Neutrophil (primary cell): ENCODE measurements at regions not wholly inside any gene's neighbourhood (a gene's known extent, or its start where the extent isn't known, plus 50 kb on each side); places are given as distances from the start of the nearest gene placed in this dataset.

Experiments used
- H3K27ac ChIP-seq: fragments of 200-600 bp; sonication (generic); 2 replicates; pipeline ENCODE4 v1.5.1; 2016; ENCODE audit warnings: mild to moderate bottlenecking, moderate library complexity
- H3K27me3 ChIP-seq: fragments of 200-600 bp; sonication (generic); 2 replicates; pipeline ENCODE4 v1.6.0; 2016; ENCODE audit warnings: mild to moderate bottlenecking
- H3K36me3 ChIP-seq: fragments of 200-600 bp; sonication (generic); 2 replicates; pipeline ENCODE4 v1.5.1; 2017
- H3K4me1 ChIP-seq, 2 experiments: fragments of 200-600 bp in 1 of 2; sonication (generic) in 1 of 2; 1 replicate in 1 of 2; 2 replicates in 1 of 2; pipeline versions ENCODE4 v1.5.1 to v1.6.1; 2013 to 2016; ENCODE audit warnings: low read depth in 1 of 2, low read length in 1 of 2, mild to moderate bottlenecking in 1 of 2, moderate library complexity in 1 of 2; ENCODE audit not compliant: control insufficient read depth in 1 of 2, insufficient read depth in 1 of 2
- H3K4me3 ChIP-seq, 2 experiments: fragments of 200-600 bp in 1 of 2; sonication (generic) in 1 of 2; 1 replicate in 1 of 2; 2 replicates in 1 of 2; pipeline ENCODE4 v1.5.1; 2013 to 2016; ENCODE audit warnings: low read depth in 1 of 2, low read length in 1 of 2, mild to moderate bottlenecking in 1 of 2, moderate library complexity in 1 of 2
- H3K9me3 ChIP-seq: fragments of 200-600 bp; sonication (generic); 2 replicates; pipeline ENCODE4 v1.5.1; 2016
- TF ChIP-seq, protein P1 (sequence below): fragments of 200-600 bp; sonication (generic); IDR thresholded peaks from 2 replicates; pipeline ENCODE4 v1.5.1; 2016; ENCODE audit warnings: antibody characterized with exemption

GRCh38 chr20:23192469-23192868 lies 106.3 kb upstream of the CD93 start:
- peaks cover 20 to 21% of the 10 kb centered on the region in 2 experiments for H3K4me1 ChIP-seq
- TF ChIP-seq, protein P1, sequence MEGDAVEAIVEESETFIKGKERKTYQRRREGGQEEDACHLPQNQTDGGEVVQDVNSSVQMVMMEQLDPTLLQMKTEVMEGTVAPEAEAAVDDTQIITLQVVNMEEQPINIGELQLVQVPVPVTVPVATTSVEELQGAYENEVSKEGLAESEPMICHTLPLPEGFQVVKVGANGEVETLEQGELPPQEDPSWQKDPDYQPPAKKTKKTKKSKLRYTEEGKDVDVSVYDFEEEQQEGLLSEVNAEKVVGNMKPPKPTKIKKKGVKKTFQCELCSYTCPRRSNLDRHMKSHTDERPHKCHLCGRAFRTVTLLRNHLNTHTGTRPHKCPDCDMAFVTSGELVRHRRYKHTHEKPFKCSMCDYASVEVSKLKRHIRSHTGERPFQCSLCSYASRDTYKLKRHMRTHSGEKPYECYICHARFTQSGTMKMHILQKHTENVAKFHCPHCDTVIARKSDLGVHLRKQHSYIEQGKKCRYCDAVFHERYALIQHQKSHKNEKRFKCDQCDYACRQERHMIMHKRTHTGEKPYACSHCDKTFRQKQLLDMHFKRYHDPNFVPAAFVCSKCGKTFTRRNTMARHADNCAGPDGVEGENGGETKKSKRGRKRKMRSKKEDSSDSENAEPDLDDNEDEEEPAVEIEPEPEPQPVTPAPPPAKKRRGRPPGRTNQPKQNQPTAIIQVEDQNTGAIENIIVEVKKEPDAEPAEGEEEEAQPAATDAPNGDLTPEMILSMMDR = no peak
- no peaks in the 10 kb centered on the region for H3K27me3 ChIP-seq
- no peaks in the 10 kb centered on the region for H3K9me3 ChIP-seq
- no peak overlapping the region for H3K4me3 ChIP-seq
- no peaks in the 10 kb centered on the region for H3K36me3 ChIP-seq
- H3K27ac ChIP-seq = no peak overlapping the region

DNA sequence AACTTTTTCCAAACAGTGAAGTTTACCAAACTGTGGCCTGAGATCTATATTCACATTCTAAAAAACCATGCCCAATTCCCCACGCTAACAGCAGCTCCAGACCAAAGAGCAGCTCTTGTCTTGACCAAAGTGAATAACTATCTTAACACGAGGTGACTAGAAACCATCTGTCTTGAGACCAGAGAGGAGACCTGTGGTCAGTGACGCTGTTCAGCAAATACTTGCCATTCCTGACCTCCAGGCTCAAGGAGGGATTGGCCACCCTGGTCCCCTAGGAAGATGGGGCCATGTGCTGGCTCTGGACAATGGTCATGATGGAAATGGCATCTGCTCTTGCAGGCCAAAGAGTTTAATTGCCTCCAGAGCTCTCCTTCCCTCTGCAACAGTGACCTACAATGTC lies 104.4 kb upstream of the CD93 start:
- Histone ChIP-seq H3K27me3 (no peaks in the 10 kb centered on the region), H3K27ac (no peak overlapping the region), H3K4me3 (no peak overlapping the region), H3K36me3 (no peaks in the 10 kb centered on the region), H3K9me3 (no peaks in the 10 kb centered on the region), H3K4me1 (peaks cover 12 to 13% of the 10 kb centered on the region in 2 experiments)
- TF ChIP-seq, protein P1 = no peak

DNA sequence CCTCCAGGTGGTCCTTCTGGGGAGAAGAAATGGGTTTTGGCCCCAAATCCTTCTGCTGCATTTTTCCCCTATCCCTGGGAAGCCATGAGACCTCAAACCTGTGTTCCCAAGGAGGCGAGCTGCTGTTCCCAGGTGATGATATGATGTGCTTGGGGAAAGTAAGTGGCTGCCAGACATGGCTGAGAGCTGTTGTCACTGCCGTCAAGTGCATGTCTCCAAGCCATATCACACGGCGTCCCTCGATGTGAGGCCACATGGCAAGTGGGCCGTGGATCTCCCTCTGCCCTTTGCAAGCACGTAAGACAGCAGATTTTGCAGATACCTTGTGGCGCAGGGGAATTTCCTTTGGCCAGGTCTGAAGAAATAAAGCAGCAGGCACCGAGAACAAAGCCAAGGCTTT lies 103.7 kb upstream of the CD93 start:
- no peaks in the 10 kb centered on the region for H3K27me3 ChIP-seq
- TF ChIP-seq, protein P1 = no peak
- H3K4me1 ChIP-seq = peaks cover 9% of the 10 kb centered on the region in 2 experiments
- H3K4me3 ChIP-seq = no peak overlapping the region
- H3K9me3 ChIP-seq = no peaks in the 10 kb centered on the region
- no peaks in the 10 kb centered on the region for H3K36me3 ChIP-seq
- no peak overlapping the region for H3K27ac ChIP-seq

GRCh38 chr20:23189341-23189740 lies 103.2 kb upstream of the CD93 start:
- Histone ChIP-seq H3K4me1 (peaks cover 7% of the 10 kb centered on the region in 2 experiments), H3K36me3 (no peaks in the 10 kb centered on the region), H3K4me3 (no peak overlapping the region), H3K27me3 (no peaks in the 10 kb centered on the region), H3K27ac (no peak overlapping the region), H3K9me3 (no peaks in the 10 kb centered on the region)
- TF ChIP-seq, protein P1 = no peak

GRCh38 chr20:23188377-23189169 lies 102.4 kb upstream of the CD93 start:
- Histone ChIP-seq H3K4me1 (no peaks in the 10 kb centered on the region), H3K4me3 (no peak overlapping the region), H3K9me3 (no peaks in the 10 kb centered on the region), H3K27me3 (no peaks in the 10 kb centered on the region), H3K36me3 (no peaks in the 10 kb centered on the region), H3K27ac (no peak overlapping the region)
- TF ChIP-seq, protein P1 = no peak
